Bronchial epithelial cell (primary cell): ENCODE measurements at regions not wholly inside any gene's neighbourhood (a gene's known extent, or its start where the extent isn't known, plus 50 kb on each side); places are given as distances from the start of the nearest gene placed in this dataset.

Source experiments
- DNase-seq: peaks from one replicate; pipeline ENCODE4 v3.0.0-alpha.2; 2010; ENCODE audit warnings: low read depth
- FAIRE-seq: peaks from 2 replicates; lab custom pipeline; 2011; peaks lifted over from hg19 to GRCh38; lab: Jason Lieb, UNC
- H3K27me3 ChIP-seq: 2 replicates; pipeline ENCODE4 v1.5.1; 2011; ENCODE audit warnings: low read length; ENCODE audit not compliant: control insufficient read depth, insufficient read depth
- H3K36me3 ChIP-seq: 2 replicates; pipeline ENCODE4 v1.5.1; 2011; ENCODE audit warnings: low read length; ENCODE audit not compliant: control insufficient read depth, insufficient read depth
- H3K4me3 ChIP-seq: 2 replicates; pipeline ENCODE4 v1.5.1; 2011; ENCODE audit warnings: mild to moderate bottlenecking, low read depth, low read length, control low read depth
- CTCF ChIP-seq: IDR thresholded peaks from 2 replicates; pipeline ENCODE4 v1.5.1; 2011; ENCODE audit warnings: mild to moderate bottlenecking, moderate library complexity, low read length, control low read depth, inconsistent platforms; ENCODE audit not compliant: insufficient read depth, severe bottlenecking

- Histone ChIP-seq H3K4me3 (no peak overlapping the region), H3K27me3 (no peaks in the 10 kb centered on the region), H3K36me3 (no peaks in the 10 kb centered on the region)
- no peak for FAIRE-seq
- no peak for TF ChIP-seq CTCF
- no peak for DNase-seq
These were observed 258.4 kb upstream of the CACNA2D1 start for GRCh38 chr7:82701949-82702348.

- TF ChIP-seq CTCF = no peak
- FAIRE-seq (no peak), DNase-seq (no peak)
- no peak overlapping the region for H3K4me3 ChIP-seq
- H3K36me3 ChIP-seq = no peaks in the 10 kb centered on the region
- H3K27me3 ChIP-seq = no peaks in the 10 kb centered on the region
These were observed 257.2 kb upstream of the CACNA2D1 start for GRCh38 chr7:82700741-82701140.

- FAIRE-seq (peak; percentile 64), DNase-seq (peak; percentile 95)
- TF ChIP-seq CTCF = no peak
- Histone ChIP-seq H3K4me3 (no peak overlapping the region), H3K27me3 (no peaks in the 10 kb centered on the region), H3K36me3 (no peaks in the 10 kb centered on the region)
These were observed 256.2 kb upstream of the CACNA2D1 start for GRCh38 chr7:82699773-82700186.

GRCh38 chr7:82697897-82698296 lies 254.3 kb upstream of the CACNA2D1 start:
- FAIRE-seq (no peak), DNase-seq (peak; percentile 22)
- Histone ChIP-seq H3K27me3 (no peaks in the 10 kb centered on the region), H3K4me3 (no peak overlapping the region), H3K36me3 (no peaks in the 10 kb centered on the region)
- no peak for TF ChIP-seq CTCF

- H3K27me3 ChIP-seq = no peaks in the 10 kb centered on the region
- DNase-seq (no peak), FAIRE-seq (no peak)
- H3K36me3 ChIP-seq = no peaks in the 10 kb centered on the region
- H3K4me3 ChIP-seq = no peak overlapping the region
- TF ChIP-seq CTCF = no peak
These were observed 253.1 kb upstream of the CACNA2D1 start for GRCh38 chr7:82696631-82697030.

- DNase-seq (peak; percentile 33), FAIRE-seq (no peak)
- Histone ChIP-seq H3K27me3 (no peaks in the 10 kb centered on the region), H3K4me3 (no peak overlapping the region), H3K36me3 (no peaks in the 10 kb centered on the region)
- TF ChIP-seq CTCF = no peak
These were observed 250.4 kb upstream of the CACNA2D1 start for GRCh38 chr7:82694022-82694421.
